PFSK-1 (cell line): ENCODE measurements at regions not wholly inside any gene's neighbourhood (a gene's known extent, or its start where the extent isn't known, plus 50 kb on each side); places are given as distances from the start of the nearest gene placed in this dataset.

Experiments used
- POLR2AphosphoS5 ChIP-seq: IDR thresholded peaks from 2 replicates; pipeline ENCODE4 v1.6.1; 2012; ENCODE audit warnings: low read depth, mild to moderate bottlenecking, control low read depth, low read length, moderate library complexity
- REST ChIP-seq, 2 experiments: IDR thresholded peaks; 2 replicates each; pipeline versions ENCODE4 v1.6.1 to v1.8.0; 2011 to 2012; ENCODE audit warnings: low read depth in 2 of 2, low read length in 2 of 2, control low read depth in 1 of 2, inconsistent platforms in 1 of 2, mild to moderate bottlenecking in 1 of 2, moderate library complexity in 1 of 2; ENCODE audit not compliant: insufficient read depth in 1 of 2
- SIN3A ChIP-seq: IDR thresholded peaks from 2 replicates; pipeline ENCODE4 v1.6.1; 2012; ENCODE audit warnings: mild to moderate bottlenecking, low read length, moderate library complexity, borderline replicate concordance; ENCODE audit not compliant: insufficient read depth
- TAF1 ChIP-seq: IDR thresholded peaks from 2 replicates; pipeline ENCODE4 v1.6.1; 2012; ENCODE audit warnings: low read length, control low read depth, borderline replicate concordance; ENCODE audit not compliant: insufficient read depth

DNA sequence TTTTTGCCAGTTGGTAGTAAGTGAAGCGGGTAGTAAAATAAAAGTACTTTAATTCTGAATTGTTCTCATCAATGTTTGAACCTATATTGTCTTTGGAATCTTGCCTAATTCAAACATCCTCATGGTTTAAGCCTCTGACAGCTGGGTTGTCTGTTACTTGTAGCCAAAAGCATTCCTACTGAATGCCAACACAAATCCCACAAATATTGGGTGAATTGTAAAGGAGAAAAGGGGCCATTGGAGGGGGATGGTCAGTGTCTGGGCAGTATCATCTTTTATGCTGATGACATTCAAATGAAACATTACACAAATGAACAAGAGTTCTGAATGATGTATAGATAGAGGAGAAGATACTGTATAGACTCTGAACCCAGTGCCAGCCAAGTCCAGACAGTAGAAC is 309.5 kb downstream of the OSTF1 start:
- no peak for TF ChIP-seq REST (IDR thresholded peaks at IDR 0.05; ENCODE audit: insufficient read depth in 1 of 2, low read depth in 2 of 2, low read length in 2 of 2)
- no peak for TF ChIP-seq SIN3A
- TF ChIP-seq POLR2AphosphoS5, result no peak
- TF ChIP-seq TAF1, result no peak
